Peyer's patch (tissue), 4 donors: ENCODE measurements at regions not wholly inside any gene's neighbourhood (a gene's known extent, or its start where the extent isn't known, plus 50 kb on each side); places are given as distances from the start of the nearest gene placed in this dataset.

Source experiments
- DNase-seq, 3 donors: peaks; one replicate each; pipeline ENCODE4 v3.0.0-alpha.2; 2017 to 2019
- H3K27ac ChIP-seq, 4 donors: fragments of 200-600 bp; sonication (generic); one replicate each; pipeline ENCODE4 v1.5.1; 2016 to 2019
- H3K27me3 ChIP-seq, 2 donors: fragments of 200-600 bp; sonication (generic); one replicate each; pipeline ENCODE4 v1.5.1; 2019
- H3K36me3 ChIP-seq, 3 donors: fragments of 200-600 bp; sonication (generic); one replicate each; pipeline ENCODE4 v1.5.1; 2016 to 2019
- H3K4me1 ChIP-seq, 4 donors: fragments of 200-600 bp; sonication (generic); one replicate each; pipeline ENCODE4 v1.5.1; 2016 to 2019
- H3K4me3 ChIP-seq, 4 donors: fragments of 200-600 bp; sonication (generic); 1 replicate in 3 of 4; 2 replicates in 1 of 4; pipeline ENCODE4 v1.5.1; 2016 to 2019; ENCODE audit warnings: mild to moderate bottlenecking in 1 of 4
- H3K9me3 ChIP-seq, 4 donors: fragments of 200-600 bp; sonication (generic); one replicate each; pipeline ENCODE4 v1.5.1; 2016 to 2019; ENCODE audit warnings: mild to moderate bottlenecking in 1 of 4
- POLR2A ChIP-seq, 2 donors: fragments of 450-650 bp; IDR thresholded peaks; one replicate each; pipeline ENCODE4 v1.5.1; 2017; ENCODE audit warnings: antibody characterized with exemption in 2 of 2, mild to moderate bottlenecking in 2 of 2, moderate library complexity in 2 of 2
- TF ChIP-seq, protein P1 (sequence below), 6 experiments: fragments of 450-650 bp in 4 of 6; fragments of 200-600 bp in 2 of 6; sonication (generic) in 1 of 6; IDR thresholded peaks; one replicate each; pipeline ENCODE4 v1.5.1; 2017 to 2019; ENCODE audit warnings: antibody characterized with exemption in 6 of 6, mild to moderate bottlenecking in 3 of 6, moderate library complexity in 1 of 6

DNA sequence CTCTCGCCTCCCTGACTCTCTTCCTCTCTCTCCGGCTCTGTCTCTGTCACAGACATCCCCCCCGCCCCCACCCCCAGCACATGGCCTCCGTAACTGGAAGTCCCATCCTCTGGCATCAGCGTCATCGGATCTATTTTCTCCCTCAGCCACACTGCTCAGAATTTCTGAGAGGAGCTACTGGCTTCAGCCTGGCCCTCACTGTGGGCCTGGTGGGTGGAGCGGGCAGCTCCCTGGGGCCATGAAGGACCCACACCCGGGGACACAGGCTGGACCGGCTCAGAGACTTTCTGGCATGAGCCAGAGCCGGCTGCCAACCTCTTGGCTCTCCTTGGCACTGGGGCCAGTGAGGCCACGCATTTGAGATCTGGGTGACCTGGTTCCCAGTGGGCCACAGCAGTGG lies 61.2 kb upstream of the CASZ1 start:
- Histone ChIP-seq H3K36me3 (no peaks in the 10 kb centered on the region), H3K4me3 (no peak overlapping the region), H3K4me1 (no peaks in the 10 kb centered on the region), H3K27ac (no peak overlapping the region), H3K27me3 (no peaks in the 10 kb centered on the region), H3K9me3 (no peaks in the 10 kb centered on the region)
- DNase-seq: no peak
- no peak for TF ChIP-seq POLR2A (IDR thresholded peaks at IDR 0.05)
- TF ChIP-seq, protein P1, sequence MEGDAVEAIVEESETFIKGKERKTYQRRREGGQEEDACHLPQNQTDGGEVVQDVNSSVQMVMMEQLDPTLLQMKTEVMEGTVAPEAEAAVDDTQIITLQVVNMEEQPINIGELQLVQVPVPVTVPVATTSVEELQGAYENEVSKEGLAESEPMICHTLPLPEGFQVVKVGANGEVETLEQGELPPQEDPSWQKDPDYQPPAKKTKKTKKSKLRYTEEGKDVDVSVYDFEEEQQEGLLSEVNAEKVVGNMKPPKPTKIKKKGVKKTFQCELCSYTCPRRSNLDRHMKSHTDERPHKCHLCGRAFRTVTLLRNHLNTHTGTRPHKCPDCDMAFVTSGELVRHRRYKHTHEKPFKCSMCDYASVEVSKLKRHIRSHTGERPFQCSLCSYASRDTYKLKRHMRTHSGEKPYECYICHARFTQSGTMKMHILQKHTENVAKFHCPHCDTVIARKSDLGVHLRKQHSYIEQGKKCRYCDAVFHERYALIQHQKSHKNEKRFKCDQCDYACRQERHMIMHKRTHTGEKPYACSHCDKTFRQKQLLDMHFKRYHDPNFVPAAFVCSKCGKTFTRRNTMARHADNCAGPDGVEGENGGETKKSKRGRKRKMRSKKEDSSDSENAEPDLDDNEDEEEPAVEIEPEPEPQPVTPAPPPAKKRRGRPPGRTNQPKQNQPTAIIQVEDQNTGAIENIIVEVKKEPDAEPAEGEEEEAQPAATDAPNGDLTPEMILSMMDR (IDR thresholded peaks at IDR 0.05): no peak

DNA sequence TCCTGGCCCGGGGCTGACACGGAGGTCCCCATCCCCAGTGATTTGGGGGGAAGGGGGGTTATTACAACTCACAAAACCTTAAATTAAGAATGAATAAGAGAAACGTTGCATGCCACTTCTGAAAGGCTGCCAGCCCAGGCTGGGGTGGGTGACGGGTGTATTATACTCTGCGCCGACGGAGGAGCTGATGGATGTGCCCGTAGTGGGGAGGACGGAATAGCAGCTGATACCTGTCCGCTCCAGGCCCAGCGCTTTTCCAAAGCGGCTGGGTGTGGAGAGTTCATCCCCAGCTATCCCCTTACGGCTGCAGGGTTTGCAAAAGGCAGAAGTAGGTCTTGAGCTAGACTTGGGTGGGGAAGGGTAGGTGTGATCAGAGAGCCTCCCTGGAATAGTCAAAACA lies 63.8 kb upstream of the CASZ1 start:
- no peaks in the 10 kb centered on the region for H3K9me3 ChIP-seq
- H3K4me3 ChIP-seq: no peak overlapping the region
- H3K36me3 ChIP-seq: no peaks in the 10 kb centered on the region
- H3K27me3 ChIP-seq: no peaks in the 10 kb centered on the region
- no peaks in the 10 kb centered on the region for H3K4me1 ChIP-seq
- DNase-seq: no peak
- TF ChIP-seq, protein P1 (IDR thresholded peaks at IDR 0.05): no peak
- no peak for TF ChIP-seq POLR2A (IDR thresholded peaks at IDR 0.05)
- H3K27ac ChIP-seq: no peak overlapping the region

DNA sequence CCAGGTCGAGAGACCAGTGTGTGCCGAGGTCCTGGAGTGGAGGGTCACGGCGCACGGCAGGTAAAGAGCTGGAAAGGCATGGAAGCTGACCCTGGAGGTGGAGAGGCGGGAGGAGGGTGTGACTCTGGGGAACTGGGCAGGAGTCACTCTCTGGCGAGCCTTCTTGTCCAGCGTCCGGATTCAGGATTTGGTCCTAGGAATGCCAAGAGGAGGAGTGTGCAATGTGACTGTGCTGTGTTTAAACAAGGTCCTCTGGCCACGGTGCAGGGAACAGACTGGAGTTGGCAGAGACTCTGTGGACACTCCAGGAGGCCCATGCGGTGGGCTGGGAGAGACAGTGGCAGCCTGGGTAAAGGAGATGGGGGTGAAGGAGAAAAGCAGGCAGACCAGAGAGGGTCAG lies 64.2 kb upstream of the CASZ1 start:
- no peak overlapping the region for H3K27ac ChIP-seq
- no peak overlapping the region for H3K4me3 ChIP-seq
- no peaks in the 10 kb centered on the region for H3K4me1 ChIP-seq
- no peaks in the 10 kb centered on the region for H3K9me3 ChIP-seq
- no peaks in the 10 kb centered on the region for H3K36me3 ChIP-seq
- no peaks in the 10 kb centered on the region for H3K27me3 ChIP-seq
- no peak for DNase-seq
- TF ChIP-seq POLR2A (IDR thresholded peaks at IDR 0.05): no peak
- TF ChIP-seq, protein P1 (IDR thresholded peaks at IDR 0.05): no peak

DNA sequence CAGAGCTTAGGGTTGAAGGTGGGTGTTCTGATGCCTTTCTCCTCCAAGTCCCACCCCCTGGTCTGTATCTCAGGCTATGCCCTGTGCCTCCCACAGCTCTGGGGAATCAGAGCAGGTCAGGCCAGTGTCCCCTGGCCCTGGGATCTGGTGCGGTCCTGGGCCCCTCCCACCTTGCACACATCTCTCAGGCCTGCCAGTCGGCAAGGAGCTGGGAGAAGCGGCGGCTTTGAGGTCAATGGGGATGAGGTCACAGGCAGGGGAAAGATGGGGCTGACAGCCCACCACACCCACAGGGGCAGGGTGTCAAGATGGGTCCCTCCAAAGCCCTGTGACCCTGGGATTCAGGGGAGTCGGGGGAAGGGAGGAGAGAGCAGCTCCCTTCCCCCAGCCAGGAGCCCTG lies 65.4 kb upstream of the CASZ1 start:
- Histone ChIP-seq H3K4me1 (peaks cover 0 to 7% (median 6%) of the 10 kb centered on the region in 4 donors), H3K27ac (no peak overlapping the region), H3K36me3 (no peaks in the 10 kb centered on the region), H3K9me3 (no peaks in the 10 kb centered on the region), H3K4me3 (no peak overlapping the region), H3K27me3 (no peaks in the 10 kb centered on the region)
- no peak for DNase-seq
- TF ChIP-seq, protein P1 (IDR thresholded peaks at IDR 0.05): no peak
- TF ChIP-seq POLR2A (IDR thresholded peaks at IDR 0.05): no peak

DNA sequence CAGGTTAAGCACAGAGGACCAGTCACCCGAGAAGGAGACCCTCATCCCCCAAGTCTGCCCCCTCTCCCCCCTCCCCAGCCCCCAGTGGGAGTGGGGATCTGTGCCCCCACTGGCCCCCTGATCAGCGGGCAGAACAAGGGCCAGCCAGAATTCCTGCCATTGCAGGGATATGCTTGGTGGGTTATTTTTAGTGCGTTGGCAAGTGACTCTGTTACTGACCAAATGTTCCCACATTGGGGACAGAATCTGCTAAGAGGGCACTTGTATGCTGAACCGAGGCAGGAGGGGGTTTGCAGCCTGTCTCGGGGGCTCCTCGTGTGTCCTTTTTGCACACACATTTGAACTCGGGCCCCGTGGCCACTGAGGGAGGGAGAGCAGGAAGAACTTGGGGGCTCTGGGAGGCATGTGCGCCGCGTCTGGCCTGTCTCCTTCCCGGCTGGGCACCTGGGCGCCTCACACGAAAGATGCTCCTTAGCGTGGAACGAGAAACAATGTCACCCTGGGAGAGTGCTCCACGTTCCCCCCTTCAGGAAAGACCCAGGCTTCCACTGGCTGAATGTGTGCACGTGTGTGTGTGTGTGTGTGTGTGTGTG lies 66.4 kb upstream of the CASZ1 start:
- TF ChIP-seq, protein P1 (IDR thresholded peaks at IDR 0.05): no peak
- no peak for TF ChIP-seq POLR2A (IDR thresholded peaks at IDR 0.05)
- H3K36me3 ChIP-seq: no peaks in the 10 kb centered on the region
- H3K4me1 ChIP-seq: peaks cover 4 to 15% (median 11%) of the 10 kb centered on the region in 4 donors
- no peak overlapping the region for H3K4me3 ChIP-seq
- H3K27ac ChIP-seq: no peak overlapping the region
- no peaks in the 10 kb centered on the region for H3K9me3 ChIP-seq
- no peak for DNase-seq
- no peaks in the 10 kb centered on the region for H3K27me3 ChIP-seq

DNA sequence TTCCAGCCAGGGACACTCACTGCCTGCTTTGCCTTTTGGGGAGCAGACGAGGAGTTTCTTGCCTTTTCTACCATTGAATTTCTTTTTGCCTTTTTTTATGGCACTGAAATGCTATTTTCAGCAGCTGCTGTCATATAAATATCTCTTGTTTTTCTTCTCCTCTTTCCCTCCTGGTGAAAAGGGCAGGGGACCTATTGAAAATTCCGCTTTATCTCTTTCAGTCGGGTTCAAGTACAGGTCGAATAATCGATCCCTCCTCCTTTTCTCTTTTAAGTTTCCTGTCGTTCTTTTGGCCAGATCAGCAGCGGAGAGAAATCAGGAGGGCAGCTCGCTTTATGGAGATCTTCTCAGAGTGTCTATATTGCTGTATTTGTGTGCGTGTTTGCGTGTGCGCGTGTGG lies 67.4 kb upstream of the CASZ1 start:
- Histone ChIP-seq H3K36me3 (no peaks in the 10 kb centered on the region), H3K4me1 (peaks cover 4 to 16% (median 11%) of the 10 kb centered on the region in 4 donors), H3K9me3 (no peaks in the 10 kb centered on the region), H3K27me3 (no peaks in the 10 kb centered on the region), H3K27ac (no peak overlapping the region), H3K4me3 (no peak overlapping the region)
- no peak for DNase-seq
- TF ChIP-seq, protein P1 (IDR thresholded peaks at IDR 0.05): no peak
- no peak for TF ChIP-seq POLR2A (IDR thresholded peaks at IDR 0.05)
